HEK293T (cell line): ENCODE measurements at regions not wholly inside any gene's neighbourhood (a gene's known extent, or its start where the extent isn't known, plus 50 kb on each side); places are given as distances from the start of the nearest gene placed in this dataset.

ENCODE experiments used
- BHLHE40 ChIP-seq: fragments of 450-650 bp; IDR thresholded peaks from 2 replicates; pipeline ENCODE4 v1.6.1; 2016; ENCODE audit warnings: mild to moderate bottlenecking, moderate library complexity, borderline replicate concordance
- CTBP1 ChIP-seq: fragments of 450-650 bp; IDR thresholded peaks from 2 replicates; pipeline ENCODE4 v1.6.1; 2016; ENCODE audit warnings: borderline replicate concordance
- ELF4 ChIP-seq: fragments of 450-650 bp; IDR thresholded peaks from 2 replicates; pipeline ENCODE4 v1.6.1; 2017; ENCODE audit warnings: antibody characterized with exemption
- FOXM1 ChIP-seq: fragments of 450-650 bp; IDR thresholded peaks from 2 replicates; pipeline ENCODE4 v1.6.1; 2017; ENCODE audit warnings: mild to moderate bottlenecking, borderline replicate concordance
- HDGF ChIP-seq: fragments of 450-650 bp; IDR thresholded peaks from 2 replicates; pipeline ENCODE4 v1.6.1; 2017; ENCODE audit warnings: antibody characterized with exemption, borderline replicate concordance
- L3MBTL2 ChIP-seq: fragments of 450-650 bp; conservative IDR thresholded peaks from 2 replicates; pipeline ENCODE4 v1.6.1; 2016; ENCODE audit warnings: mild to moderate bottlenecking
- LEF1 ChIP-seq: fragments of 450-650 bp; IDR thresholded peaks from 2 replicates; pipeline ENCODE4 v1.6.1; 2017; ENCODE audit warnings: mild to moderate bottlenecking, borderline replicate concordance
- SP1 ChIP-seq: fragments of 450-650 bp; IDR thresholded peaks from 2 replicates; pipeline ENCODE4 v1.6.1; 2017
- SUZ12 ChIP-seq: fragments of 450-650 bp; IDR thresholded peaks from 2 replicates; pipeline ENCODE4 v1.6.1; 2016; ENCODE audit warnings: mild to moderate bottlenecking
- TARDBP ChIP-seq: fragments of 450-650 bp; IDR thresholded peaks from 2 replicates; pipeline ENCODE4 v1.6.1; 2016

- TF ChIP-seq L3MBTL2 (no peak), TARDBP (no peak), FOXM1 (no peak), SUZ12 (no peak), HDGF (no peak), LEF1 (no peak), BHLHE40 (no peak), CTBP1 (no peak), SP1 (no peak), ELF4 (no peak)
These were observed 211.6 kb upstream of the DKK2 start for GRCh38 chr4:107247738-107248137.
